ENCODE measurements at regions not wholly inside any gene's neighbourhood (a gene's known extent, or its start where the extent isn't known, plus 50 kb on each side); places are given as distances from the start of the nearest gene placed in this dataset.

DNA sequence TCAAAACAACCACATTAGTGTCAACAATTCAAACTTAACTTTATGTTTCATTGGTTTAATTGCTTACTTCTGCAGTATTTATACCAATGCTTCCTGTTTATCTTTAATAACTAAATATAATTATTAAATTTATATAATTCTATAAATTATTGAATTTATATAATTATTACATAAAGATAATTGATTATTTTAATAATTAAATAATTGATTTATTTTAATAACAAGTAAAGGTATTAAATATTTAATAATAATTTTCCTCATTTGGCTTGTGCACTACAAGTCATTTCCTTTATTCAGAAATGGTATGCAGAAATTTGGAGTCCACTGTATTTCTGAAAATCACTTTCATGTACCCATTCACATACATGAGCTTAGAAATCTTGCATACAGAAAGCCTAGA is 156.2 kb upstream of the NSMCE3 start:
- DNase-seq (ENCODE audit: low spot score): no peak

DNA sequence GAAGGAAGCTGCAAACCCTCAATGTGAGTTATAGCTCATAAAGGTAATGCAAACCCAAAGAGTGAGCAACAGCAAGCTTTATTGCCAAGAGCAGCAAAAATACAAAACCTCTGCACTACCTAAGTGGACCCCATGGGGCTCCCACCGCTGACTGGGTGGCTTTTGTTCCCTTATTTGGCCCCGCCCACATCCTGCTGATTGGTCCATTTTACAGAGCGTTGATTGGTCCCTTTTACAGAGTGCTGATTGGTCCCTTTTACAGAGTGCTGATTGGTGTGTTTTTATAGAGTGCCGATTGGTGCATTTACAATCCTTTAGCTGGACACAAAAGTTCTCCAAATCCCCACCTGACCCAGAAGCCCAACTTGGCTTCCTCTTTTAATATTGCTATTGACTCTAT is 154.5 kb upstream of the NSMCE3 start:
- DNase-seq (ENCODE audit: low spot score): no peak

DNA sequence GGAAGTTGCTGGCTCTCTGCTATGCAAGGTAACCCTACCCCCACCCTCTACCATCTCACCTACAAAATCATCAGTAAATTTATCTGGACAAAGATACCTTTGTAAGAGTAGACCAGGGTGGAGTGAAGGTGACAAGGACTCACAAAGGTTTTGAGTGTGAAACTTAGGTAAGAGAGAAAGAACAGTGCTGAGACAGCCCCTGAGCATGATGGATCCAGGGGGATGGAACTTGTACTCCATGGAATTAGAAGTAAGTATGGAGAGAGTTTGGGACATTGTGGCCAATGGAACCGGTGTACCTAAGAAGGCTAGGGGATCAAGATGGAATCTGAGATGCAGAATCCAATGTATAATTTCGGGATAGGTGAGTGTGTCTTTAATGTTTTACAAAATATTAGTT is 153.0 kb upstream of the NSMCE3 start:
- no peak for DNase-seq (ENCODE audit: low spot score)

DNA sequence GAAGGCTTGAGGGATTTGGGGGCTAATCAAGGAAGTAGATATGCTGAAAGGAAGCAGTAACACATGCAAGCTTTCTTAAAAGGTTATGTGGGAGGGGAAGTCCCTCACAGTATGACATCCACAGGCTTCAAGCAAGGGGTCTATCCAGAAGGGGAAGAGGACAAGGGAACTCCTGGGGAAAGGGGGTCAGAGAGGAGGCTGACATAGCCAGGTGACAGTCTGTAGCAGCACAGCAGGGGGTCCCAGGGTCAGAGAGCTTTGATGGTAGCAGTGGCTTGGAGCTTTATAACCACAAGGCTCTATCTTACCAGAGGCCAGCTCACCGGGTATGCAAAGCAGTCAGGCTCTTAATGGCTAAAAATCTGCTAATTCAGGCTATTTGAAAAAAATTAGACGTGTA is 150.6 kb upstream of the NSMCE3 start:
- DNase-seq (ENCODE audit: low spot score): no peak

DNA sequence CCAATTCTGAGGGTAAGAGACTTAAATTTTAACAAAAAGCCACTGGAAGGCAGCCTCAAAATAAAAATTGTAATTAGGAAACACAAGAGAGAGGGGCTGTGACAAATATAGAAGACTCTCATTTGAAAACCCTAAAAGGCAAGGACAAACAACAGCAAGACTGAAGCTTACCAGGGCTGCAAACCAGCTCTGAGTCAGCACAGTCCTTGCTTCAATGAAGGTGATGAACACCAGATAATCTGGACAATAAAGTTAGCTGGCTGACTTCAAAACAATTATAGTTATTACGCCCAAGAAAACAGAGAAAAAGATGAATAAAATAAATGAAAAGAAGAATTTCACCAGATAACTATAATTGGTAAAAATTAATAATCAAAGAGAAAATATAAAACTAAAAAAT is 149.3 kb upstream of the NSMCE3 start:
- no peak for DNase-seq (ENCODE audit: low spot score)

DNA sequence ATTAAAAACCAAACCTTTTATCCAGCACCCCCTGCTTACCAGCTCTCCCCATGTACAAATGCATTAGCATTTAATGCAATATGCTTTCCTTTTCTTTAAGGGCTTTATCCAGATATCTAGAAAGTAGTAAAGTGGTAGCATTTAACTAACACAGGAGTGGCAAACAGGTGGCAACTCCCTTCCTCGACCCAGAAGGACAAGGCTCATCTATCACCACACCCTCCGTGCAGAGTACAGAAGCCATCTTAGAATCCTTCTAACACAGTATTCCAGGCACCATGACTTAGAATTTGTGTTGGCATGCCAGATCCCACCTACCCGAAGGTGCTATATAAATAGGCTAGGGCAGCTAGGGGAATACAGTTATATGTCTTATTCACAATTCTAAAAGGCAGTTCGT is 148.6 kb upstream of the NSMCE3 start:
- no peak for DNase-seq (ENCODE audit: low spot score)

DNA sequence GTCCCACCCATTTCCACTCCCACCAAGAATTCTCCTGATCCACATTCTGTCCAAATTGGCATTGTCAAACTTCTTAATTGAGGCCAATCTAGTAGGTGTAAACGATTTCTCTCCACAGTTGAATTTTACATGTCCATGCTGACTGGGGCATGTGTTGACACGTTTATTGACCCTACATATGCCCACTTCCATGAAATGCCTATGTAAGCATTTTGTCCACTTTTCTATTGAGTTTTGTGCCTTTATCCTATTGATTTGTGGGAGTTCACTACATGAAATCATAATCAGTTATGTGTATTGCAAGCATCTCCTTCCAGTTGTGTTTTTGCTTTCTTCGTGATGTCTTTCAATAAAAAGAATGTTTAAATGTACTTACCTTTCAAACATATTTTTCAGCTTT is 141.7 kb upstream of the NSMCE3 start:
- no peak for DNase-seq (ENCODE audit: low spot score)

DNA sequence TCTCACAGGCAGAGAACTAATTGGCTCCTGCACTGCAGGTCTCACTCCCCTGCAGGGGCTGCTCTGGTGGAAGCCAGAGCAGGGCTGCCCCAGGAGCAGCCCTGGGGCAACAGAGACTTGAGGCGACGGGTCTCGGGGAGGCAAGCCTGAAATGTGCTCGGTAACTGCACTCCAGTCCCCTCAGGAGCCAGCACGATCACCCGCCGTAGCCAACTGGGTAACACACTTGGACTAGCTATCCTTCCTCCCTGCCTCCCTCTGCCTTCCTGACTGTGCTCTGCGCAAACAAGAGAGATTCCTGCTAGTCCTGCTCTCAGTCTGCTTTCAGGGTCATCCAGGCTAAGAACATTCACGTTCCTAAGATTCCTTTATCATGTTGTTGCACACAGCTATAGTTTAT is 140.7 kb upstream of the NSMCE3 start:
- no peak for DNase-seq (ENCODE audit: low spot score)

DNA sequence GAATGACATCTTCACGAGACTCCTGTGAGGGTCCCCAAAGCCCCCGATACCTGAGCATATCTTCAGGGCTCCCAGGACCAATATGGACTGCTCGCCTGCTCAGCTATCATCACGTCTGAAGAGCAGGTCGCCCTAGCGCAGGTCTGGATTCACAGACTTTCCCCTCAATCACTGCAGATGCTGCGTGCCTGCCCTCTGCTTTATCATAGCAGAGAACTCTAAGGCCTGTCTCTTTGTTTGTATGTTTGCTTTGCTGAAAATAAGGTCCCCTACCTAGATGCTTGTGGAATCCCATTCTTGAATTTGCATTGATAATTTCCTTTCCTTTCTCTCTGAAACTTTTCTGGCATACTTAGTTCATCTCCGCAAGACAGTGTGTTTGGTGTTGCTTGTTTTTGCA is 140.3 kb upstream of the NSMCE3 start:
- DNase-seq (ENCODE audit: low spot score): no peak

DNA sequence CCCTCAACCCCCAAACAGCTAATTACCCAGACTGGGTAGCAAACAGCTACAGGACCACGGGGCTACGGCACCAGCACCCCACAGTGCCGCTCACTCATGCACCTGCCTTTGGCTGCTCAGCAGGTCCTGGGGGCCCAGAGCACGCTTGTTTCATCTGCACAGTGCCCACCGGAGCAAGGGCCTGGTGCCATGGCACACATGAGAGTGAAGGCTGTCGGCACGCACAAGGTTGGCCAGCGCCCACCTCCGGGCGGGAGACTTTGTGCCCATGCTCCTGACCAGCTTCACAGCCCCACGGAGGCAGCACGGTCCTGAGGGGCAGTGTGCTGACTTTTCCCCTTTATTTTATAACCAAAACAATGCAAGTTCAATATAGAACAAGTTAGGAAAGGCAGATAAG is 135.9 kb upstream of the NSMCE3 start:
- DNase-seq (ENCODE audit: low spot score): no peak

DNA sequence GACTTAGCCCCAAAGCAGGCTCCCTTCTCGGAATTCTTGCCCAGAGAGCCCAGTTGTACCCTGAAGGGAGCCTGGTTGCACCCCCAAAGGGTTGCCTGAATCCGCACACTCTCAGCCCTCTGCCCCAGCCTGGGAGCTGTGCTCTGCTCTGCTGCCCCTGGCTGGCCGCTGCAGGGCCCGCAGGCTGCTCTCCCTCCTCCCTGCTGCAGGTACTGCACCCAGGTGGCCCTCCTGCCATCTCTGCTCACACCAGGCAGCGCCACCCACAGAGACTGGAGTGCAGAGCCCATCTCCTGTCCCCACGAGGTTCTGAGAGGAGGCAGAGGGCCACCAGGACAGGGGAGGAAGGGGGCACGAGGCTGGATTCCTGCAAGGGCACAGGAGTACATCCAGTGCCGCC is 134.2 kb upstream of the NSMCE3 start:
- no peak for DNase-seq (ENCODE audit: low spot score)

DNA sequence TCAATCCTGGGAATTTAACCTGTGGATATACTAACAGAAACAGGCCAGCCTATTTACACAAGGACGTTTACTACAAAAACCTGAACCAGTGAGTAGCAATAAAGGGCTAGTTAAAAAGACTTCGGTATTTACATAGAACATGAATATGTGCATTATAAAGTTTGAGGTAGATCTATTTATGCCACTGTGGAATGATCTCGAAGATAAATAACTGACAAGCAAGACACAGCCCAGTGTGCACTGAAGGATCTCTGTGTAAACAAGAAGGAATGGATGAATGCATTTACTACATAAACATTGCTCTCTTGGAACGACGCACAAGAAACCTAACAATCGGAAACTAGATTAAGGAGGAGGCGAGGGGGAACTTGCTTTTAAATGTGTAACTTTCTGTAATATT is 132.0 kb upstream of the NSMCE3 start:
- DNase-seq (ENCODE audit: low spot score): no peak

DNA sequence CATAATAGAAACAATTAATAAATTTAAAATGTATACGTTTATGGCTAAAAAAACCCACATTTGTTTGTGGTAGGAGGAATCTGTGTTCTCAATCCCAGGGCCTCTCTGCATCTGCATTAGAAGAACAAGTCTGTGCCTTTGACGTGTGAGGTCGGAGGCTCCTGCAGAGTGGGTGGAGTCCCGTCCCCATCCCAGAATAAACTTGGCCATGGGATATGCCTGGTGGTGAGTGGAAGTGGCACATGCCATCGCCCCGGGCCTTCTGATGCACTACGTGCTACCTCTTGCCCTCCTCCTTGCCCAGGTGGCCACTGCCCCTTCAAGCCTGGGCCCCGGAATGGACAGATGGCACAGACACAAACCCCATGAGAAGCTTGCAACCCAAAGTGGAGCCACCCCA is 131.1 kb upstream of the NSMCE3 start:
- DNase-seq (ENCODE audit: low spot score): no peak

DNA sequence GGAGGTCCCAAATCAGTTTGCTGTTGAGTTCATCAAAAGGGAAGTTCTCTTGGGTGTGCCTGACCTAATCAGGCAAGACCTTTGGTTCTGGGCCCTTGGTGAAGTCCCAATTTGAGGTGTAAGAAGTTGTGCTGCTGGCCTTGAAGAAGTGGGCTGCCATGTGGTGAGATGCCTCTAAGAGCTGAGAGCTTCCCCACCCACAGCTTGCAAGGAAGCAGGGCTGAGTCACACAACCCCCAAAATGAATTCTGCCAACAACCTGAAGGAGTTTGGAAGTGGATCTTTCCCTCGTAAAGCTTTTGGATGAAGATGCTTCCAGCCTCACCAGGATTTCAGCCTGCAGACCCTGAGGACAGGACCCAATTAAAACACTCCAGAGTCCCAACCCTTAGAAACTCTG is 129.3 kb upstream of the NSMCE3 start:
- no peak for DNase-seq (ENCODE audit: low spot score)

DNA sequence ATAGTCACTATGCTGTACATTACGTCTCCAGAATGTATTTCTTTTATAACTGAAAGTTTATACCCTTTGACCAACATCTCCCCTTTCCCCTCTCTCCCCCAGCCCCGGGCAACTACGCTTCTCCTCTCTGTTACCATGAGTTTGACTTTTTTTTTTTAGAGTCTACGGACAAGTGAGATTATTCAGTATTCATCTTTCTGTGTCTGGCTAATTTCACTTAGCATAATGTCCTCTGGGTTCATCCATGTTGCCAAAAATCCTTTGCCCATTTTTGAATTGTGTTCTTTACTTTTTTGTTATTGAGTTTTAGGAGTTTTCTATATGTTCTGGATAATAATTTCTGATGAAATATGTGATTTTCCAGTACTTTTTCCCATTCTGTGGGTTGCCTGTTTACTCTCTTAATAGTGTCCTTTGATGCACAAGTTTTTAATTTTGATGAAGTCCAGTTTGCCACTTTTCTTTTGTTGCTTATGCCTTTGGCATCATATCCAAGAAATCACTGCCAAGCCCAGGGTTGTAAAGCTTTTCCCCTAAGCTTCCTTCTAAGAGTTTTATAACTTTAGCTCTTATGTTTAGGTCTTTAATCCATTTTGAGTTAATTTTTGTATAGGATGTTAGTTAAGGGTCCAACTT is 126.7 kb upstream of the NSMCE3 start:
- no peak for DNase-seq (ENCODE audit: low spot score)

DNA sequence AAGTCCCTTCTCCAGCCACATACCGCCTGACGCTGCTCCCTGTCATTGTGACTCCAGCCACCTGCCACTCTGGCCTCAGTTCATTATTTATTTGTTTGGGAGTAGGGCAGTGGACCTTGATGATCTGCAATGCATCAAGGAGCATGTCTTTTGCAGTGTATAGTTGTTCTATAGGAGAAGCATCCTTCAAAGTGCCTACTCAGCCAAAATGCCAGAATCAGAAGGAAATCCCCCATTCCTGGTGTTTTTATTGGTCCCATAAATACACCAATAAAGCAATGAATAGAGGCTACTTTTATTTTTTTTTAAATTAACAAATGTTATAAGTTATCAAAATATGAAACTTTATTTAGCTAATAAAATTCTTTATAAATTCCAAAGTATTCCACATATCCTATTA is 123.8 kb upstream of the NSMCE3 start:
- DNase-seq (ENCODE audit: low spot score): no peak

DNA sequence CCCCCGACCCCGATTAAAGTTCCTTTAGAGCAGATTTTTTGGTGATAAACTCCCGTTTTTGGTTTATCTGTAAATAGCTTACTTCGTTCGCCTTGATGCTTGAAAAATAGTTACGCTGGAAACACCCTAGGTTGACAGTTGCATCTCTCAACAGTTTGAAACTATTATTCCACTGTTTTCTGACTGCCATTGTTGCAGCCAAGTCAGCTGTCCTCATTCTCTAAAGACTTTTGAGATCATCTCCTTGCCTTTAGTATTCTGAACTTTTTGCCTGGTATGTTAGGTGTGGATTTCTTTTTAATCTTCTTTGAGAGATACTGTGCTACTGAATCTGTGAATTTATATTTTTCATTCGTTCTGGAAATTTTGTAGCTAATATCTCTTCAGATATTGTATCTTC is 122.7 kb upstream of the NSMCE3 start:
- DNase-seq (ENCODE audit: low spot score): no peak

DNA sequence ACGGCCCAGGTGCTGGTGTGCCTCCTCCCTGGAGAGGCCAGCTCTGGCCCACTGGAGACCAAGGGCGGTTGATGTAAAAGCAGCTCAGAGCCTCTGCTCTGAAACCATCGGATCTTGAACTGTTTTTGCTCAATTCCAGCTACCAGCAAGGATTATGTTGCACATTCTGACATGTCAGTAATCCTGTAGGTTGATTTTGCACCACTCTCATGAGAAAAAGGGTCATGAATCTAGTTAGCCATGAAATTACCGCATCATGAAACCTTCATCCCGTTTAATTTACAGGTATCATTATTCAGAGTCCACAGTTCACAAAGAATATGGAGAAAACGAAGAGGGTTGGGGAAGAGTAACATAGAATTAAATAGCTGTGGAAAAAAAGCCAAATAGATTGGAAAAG is 120.4 kb upstream of the NSMCE3 start:
- DNase-seq (ENCODE audit: low spot score): no peak

DNA sequence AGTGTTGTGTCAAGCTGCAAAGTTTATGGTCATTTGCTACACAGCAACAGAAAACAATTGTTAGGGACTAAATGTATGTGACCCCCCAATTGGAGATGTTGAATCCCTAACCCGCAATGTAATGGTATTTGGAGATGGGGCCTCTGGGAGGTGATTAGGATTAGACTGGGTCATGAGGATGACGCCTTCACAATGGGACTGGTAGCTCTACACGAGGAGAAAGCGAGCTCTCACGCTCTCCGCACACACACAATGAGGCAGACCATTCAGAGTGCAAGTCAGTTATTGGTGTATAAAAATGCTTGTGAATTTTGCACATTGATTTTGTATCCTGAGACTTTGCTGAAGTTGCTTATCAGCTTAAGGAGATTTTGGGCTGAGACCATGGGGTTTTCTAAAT is 116.9 kb upstream of the NSMCE3 start:
- no peak for DNase-seq (ENCODE audit: low spot score)

DNA sequence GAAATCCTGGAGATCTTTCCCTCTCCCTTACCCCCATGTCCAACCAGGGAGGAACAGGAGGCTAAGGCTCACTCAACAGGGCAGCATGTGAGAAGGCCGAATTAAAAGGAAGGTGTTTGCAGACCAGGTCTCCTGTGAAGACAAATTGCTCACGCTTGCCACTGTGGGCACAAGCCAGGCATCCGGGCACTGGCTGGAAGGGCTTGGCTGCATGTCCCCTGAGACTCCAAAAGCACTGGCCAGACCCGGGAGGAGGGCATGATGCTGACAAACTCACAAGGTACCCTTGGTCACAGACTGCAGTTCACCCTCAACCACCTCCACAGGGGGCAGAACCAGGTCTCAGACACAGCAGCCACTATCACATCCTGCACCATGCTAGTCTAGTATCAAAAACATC is 113.7 kb upstream of the NSMCE3 start:
- no peak for DNase-seq (ENCODE audit: low spot score)

DNA sequence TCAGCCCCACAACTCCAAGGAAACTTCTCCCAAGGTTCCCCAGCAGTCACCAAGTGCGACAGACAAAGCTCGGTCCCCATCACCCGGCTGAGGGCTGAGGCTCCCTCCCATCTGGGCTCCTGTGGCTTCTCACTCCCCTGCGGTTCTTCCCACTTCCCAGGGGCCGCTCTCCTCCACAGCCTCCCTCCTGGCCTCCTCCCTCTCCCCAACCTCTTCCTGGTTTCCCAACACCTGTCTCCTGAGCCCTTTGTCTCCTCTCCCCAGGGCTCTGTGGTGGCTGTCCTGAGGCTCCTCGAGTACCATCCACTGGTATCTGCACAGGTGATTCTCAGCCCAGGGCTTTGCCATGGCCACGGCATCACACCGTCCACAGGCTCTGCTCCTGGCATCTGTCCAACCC is 113.2 kb upstream of the NSMCE3 start:
- DNase-seq (ENCODE audit: low spot score): no peak

DNA sequence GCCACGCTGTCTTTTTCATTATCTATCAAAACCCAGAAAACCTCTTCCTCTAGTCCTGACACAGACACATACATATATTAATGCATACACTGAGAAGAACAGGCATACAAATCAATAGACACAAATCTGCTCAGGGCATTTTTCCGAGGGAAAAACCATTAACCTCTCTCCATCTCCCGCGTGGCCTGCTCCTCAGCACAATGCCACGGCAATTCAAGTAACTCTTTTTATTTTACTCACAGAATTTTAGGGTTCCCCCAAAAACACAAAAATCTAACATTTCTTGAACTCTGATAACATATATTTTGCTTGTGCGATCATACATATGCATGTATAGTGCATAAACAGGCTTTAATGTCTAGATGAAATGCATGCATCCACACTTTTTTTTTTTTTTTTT is 110.8 kb upstream of the NSMCE3 start:
- DNase-seq (ENCODE audit: low spot score): no peak

DNA sequence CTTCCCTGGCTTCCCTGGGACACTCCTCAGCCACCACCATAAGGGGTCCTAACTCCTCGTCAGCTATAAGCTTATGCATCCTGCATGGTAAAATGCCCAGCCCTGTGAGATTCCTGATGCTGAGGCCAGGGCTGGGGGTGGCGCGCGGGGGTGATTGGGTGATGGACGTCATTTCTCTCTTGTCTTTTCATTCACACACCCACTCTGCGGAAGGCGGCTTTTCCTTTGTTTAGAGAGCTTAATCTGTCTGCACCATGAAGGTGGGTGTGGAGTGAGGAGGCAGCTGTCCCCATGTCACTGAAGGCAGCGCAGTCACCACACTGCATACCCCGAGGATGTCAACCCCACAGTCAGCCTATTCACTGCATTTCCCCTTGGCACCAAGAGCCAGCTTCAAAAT is 110.0 kb upstream of the NSMCE3 start:
- DNase-seq (ENCODE audit: low spot score): no peak

DNA sequence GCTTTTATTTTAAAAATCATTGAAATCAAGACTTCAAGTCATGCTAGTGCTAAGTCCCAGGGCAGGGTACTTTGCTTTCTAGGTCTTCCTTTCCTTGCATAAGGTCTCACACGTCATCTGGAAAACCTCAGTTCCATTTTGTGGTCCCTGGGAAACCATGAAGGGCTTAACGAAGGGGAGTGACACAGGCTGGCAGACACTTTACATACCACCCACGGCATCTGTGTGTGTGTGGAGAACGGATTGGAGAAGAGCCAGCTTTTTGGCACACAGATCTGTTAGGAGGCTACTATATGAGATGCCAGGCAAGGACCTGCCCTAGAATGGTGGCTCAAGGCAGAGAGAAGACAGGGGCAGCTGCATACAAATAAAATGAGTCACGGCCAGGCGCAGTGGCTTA is 107.5 kb upstream of the NSMCE3 start:
- no peak for DNase-seq (ENCODE audit: low spot score)

DNA sequence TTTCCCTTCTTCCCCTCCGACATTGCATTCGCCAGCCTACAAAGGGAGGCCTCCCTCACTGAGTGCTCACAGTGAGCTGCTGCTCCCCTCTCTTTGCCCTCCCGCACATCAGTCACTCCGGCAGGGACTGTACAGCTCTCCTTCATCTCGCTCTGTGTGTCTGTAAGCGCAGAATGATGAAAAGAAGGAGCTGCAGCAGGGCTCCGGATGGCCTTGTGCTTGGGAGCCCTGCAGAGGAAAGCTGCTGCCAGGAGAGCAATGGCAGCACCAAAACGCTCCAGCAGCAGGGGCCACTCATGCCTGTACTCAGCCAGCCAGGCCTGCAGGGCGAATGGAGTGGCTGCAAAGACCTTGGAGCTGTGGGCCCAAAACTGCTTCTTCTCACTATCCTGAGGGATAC is 107.0 kb upstream of the NSMCE3 start:
- no peak for DNase-seq (ENCODE audit: low spot score)
